Body of pancreas (tissue), 4 donors: ENCODE measurements at regions not wholly inside any gene's neighbourhood (a gene's known extent, or its start where the extent isn't known, plus 50 kb on each side); places are given as distances from the start of the nearest gene placed in this dataset.

Experiments used
- CTCF ChIP-seq, 7 experiments: fragments of 450-650 bp in 4 of 7; fragments of 200-600 bp in 3 of 7; sonication (generic) in 3 of 7; IDR thresholded peaks; one replicate each; pipeline ENCODE4 v1.5.1; 2016 to 2019; ENCODE audit warnings: antibody characterized with exemption in 7 of 7
- POLR2A ChIP-seq, 3 donors: fragments of 450-650 bp; IDR thresholded peaks; one replicate each; pipeline ENCODE4 v1.6.1; 2016; ENCODE audit warnings: antibody characterized with exemption in 3 of 3, mild to moderate bottlenecking in 2 of 3

GRCh38 chr6:43942616-43943015, 172.6 kb downstream of the VEGFA start:
- TF ChIP-seq CTCF (IDR thresholded peaks at IDR 0.05) (no peak), POLR2A (IDR thresholded peaks at IDR 0.05) (no peak)
